Activated CD4-positive, alpha-beta T cell treated with anti-CD3 and anti-CD28 coated beads for 36 hours (primary cell): ENCODE measurements at regions not wholly inside any gene's neighbourhood (a gene's known extent, or its start where the extent isn't known, plus 50 kb on each side); places are given as distances from the start of the nearest gene placed in this dataset.

ENCODE experiments used
- ATAC-seq: fragments of 200-7000 bp; cut with Tn5 transposase; one replicate; pipeline ENCODE4 v1.10.0; 2021; ENCODE audit warnings: mild to moderate bottlenecking, moderate library complexity
- CTCF ChIA-PET: fragments of 350-600 bp; sonication (Branson Sonifier 250); formaldehyde crosslinking; loops from one replicate; lab custom pipeline; 2021; ENCODE audit warnings: antibody characterized with exemption; lab: Charles Lee
- POLR2A ChIA-PET: fragments of 350-600 bp; sonication (Branson Sonifier 250); formaldehyde crosslinking; loops from one replicate; lab custom pipeline; 2021; ENCODE audit warnings: antibody characterized with exemption, inconsistent platforms; lab: Charles Lee
- DNase-seq: peaks from one replicate; pipeline ENCODE4 v3.0.0-alpha.2; 2020
- H3K27ac Mint-ChIP-seq: one replicate; pipeline ENCODE4 v1.8.0; 2021; ENCODE audit warnings: mixed read lengths
- H3K27me3 Mint-ChIP-seq: one replicate; pipeline ENCODE4 v1.8.0; 2021; ENCODE audit warnings: mixed read lengths
- H3K36me3 Mint-ChIP-seq: one replicate; pipeline ENCODE4 v1.8.0; 2021; ENCODE audit warnings: low read depth, mixed read lengths
- H3K4me1 Mint-ChIP-seq: one replicate; pipeline ENCODE4 v1.8.0; 2021; ENCODE audit warnings: mixed read lengths
- H3K4me3 Mint-ChIP-seq: one replicate; pipeline ENCODE4 v1.8.0; 2021; ENCODE audit warnings: mild to moderate bottlenecking, moderate library complexity, mixed read lengths
- H3K9me3 Mint-ChIP-seq: one replicate; pipeline ENCODE4 v1.8.0; 2021; ENCODE audit warnings: low read depth, mixed read lengths
- intact Hi-C, 2 experiments: fragments of 100-400 bp; cut with DNase I in 1 of 2; cut with micrococcal nuclease in 1 of 2; formaldehyde crosslinking; loops; one replicate each; pipeline versions ENCODE4 v1.14.2 to v1.15.1; 2022 to 2024; cut with DNase I, micrococcal nuclease

DNA sequence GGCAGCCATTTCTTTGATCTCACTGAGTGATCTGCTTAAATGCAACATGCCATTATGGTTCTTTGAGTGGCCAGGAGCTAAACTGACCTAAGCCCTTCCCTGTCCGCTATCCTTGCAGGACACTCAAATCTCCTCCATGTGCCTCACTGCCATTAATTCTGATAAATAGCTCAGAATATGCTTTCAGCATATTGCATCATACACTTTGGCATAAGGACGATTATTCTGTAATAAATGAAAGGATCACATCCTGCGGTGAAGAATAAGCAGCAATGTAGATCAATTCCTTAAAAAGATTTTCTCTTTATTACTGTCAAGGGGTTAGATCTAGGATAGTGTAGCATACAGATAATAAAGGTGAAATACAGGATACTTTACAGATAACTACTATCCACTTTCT, 231.8 kb upstream of the CTBP2 start:
- no peaks in the 10 kb centered on the region for H3K4me1 Mint-ChIP-seq
- H3K36me3 Mint-ChIP-seq = no peaks in the 10 kb centered on the region
- no peak overlapping the region for H3K4me3 Mint-ChIP-seq
- ChIA-PET POLR2A (no interaction called here), CTCF (no interaction called here)
- intact Hi-C loops = no loop called here
- H3K27ac Mint-ChIP-seq = no peak overlapping the region
- DNase-seq (no peak), ATAC-seq (no peak)
- peaks cover 7% of the 10 kb centered on the region for H3K27me3 Mint-ChIP-seq
- peaks cover 7% of the 10 kb centered on the region for H3K9me3 Mint-ChIP-seq

DNA sequence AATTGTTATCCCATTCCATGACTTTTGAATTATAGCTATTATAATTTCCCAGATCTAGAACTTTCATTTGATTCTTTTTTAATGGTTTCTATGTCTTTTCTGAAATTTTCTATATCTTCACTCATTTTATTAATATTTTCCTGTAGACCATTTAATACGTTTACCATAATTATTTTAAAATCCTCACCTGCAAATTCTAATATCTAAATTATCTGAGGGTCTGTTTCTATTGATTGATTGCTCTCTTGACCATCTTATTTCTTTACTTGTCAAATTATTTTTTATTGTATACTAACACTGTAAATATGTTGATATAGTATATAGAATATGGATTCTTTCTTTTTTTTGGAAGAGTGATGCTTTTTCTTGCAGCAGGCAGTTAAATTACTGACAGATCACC, 229.3 kb upstream of the CTBP2 start:
- no peak for ATAC-seq

GRCh38 chr10:125379592-125379991, 219.2 kb upstream of the CTBP2 start:
- H3K9me3 Mint-ChIP-seq = peaks cover 18% of the 10 kb centered on the region
- ChIA-PET POLR2A (no interaction called here), CTCF (no interaction called here)
- peaks cover 2% of the 10 kb centered on the region for H3K27me3 Mint-ChIP-seq
- H3K36me3 Mint-ChIP-seq = no peaks in the 10 kb centered on the region
- no peak overlapping the region for H3K27ac Mint-ChIP-seq
- ATAC-seq (no peak), DNase-seq (no peak)
- intact Hi-C loops = no loop called here
- no peak overlapping the region for H3K4me3 Mint-ChIP-seq
- no peaks in the 10 kb centered on the region for H3K4me1 Mint-ChIP-seq

More for the DNA sequence above, 229.3 kb upstream of the CTBP2 start:
- Mint-ChIP-seq H3K9me3 (peaks cover 7% of the 10 kb centered on the region), H3K27me3 (peaks cover 7% of the 10 kb centered on the region), H3K4me1 (no peaks in the 10 kb centered on the region), H3K36me3 (no peaks in the 10 kb centered on the region), H3K4me3 (no peak overlapping the region), H3K27ac (no peak overlapping the region)
- intact Hi-C loops = no loop called here
- DNase-seq = no peak
- CTCF ChIA-PET = no interaction called here
- POLR2A ChIA-PET = interaction anchor here (0.7 kb wide), 1 partner anchor 199 kb away, joined by 3 read pairs; no protein-coding TSS in a partner anchor

DNA sequence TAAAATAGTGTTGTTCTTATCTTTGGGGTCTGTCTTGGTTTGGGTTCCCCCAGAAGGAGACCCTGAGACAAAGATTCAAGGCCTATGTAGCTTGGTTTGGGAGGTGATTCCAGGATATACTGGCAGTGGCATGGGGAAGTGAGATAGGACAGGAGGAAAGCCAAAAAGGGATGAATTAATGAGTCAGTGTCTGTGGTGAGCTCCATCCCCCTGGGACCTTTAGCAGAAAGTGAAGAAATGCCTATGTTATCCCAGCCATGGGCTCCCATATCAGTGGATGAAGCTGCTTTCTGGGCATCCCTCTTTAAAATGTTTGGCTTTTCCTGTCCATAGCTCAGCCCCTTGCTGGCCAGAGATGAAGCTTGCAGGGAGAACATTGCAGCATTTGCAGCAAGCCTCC, 217.0 kb upstream of the CTBP2 start:
- no peak for ATAC-seq
- Mint-ChIP-seq H3K27ac (no peak overlapping the region), H3K9me3 (peaks cover 15% of the 10 kb centered on the region), H3K4me3 (no peak overlapping the region), H3K27me3 (peaks cover 2% of the 10 kb centered on the region), H3K4me1 (no peaks in the 10 kb centered on the region), H3K36me3 (no peaks in the 10 kb centered on the region)
- ChIA-PET POLR2A (no interaction called here), CTCF (interaction anchor here (0.6 kb wide), 2 partner anchors 110 to 279 kb away, joined by 3 to 6 read pairs; no protein-coding TSS in a partner anchor)
- DNase-seq = no peak
- intact Hi-C loops = no loop called here

DNA sequence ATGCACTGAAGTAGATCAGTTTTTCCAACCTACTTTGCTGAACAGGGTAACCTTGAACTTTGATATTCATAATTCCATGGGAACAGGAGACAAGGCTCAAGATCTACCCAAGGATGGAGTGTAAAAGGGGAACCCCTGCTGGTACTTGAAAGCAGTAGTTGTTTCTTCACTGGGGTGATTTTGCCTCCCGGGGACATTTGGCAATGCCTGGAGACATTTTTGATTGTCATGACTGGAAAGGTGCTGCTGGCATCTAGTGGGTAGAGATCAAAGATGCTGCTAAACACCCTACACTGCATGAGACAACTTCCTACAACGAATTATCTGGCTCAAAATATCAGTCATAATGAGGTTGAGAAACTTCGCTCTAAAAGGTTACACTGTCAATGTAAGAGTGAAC, 214.8 kb upstream of the CTBP2 start:
- DNase-seq = no peak
- POLR2A ChIA-PET = no interaction called here
- no peak for ATAC-seq
- no peaks in the 10 kb centered on the region for H3K4me1 Mint-ChIP-seq
- no peak overlapping the region for H3K27ac Mint-ChIP-seq
- H3K27me3 Mint-ChIP-seq = no peaks in the 10 kb centered on the region
- H3K9me3 Mint-ChIP-seq = peaks cover 7% of the 10 kb centered on the region
- H3K4me3 Mint-ChIP-seq = no peak overlapping the region
- CTCF ChIA-PET = no interaction called here
- H3K36me3 Mint-ChIP-seq = no peaks in the 10 kb centered on the region
- intact Hi-C loops = no loop called here

- no peak overlapping the region for H3K27ac Mint-ChIP-seq
- DNase-seq (no peak), ATAC-seq (no peak)
- H3K36me3 Mint-ChIP-seq = no peaks in the 10 kb centered on the region
- POLR2A ChIA-PET = no interaction called here
- peaks cover 3% of the 10 kb centered on the region for H3K9me3 Mint-ChIP-seq
- no peak overlapping the region for H3K4me3 Mint-ChIP-seq
- no peaks in the 10 kb centered on the region for H3K27me3 Mint-ChIP-seq
- intact Hi-C loops = no loop called here
- CTCF ChIA-PET = no interaction called here
- no peaks in the 10 kb centered on the region for H3K4me1 Mint-ChIP-seq
Measured at GRCh38 chr10:125373546-125373945, 213.2 kb upstream of the CTBP2 start.

- no peaks in the 10 kb centered on the region for H3K9me3 Mint-ChIP-seq
- no peaks in the 10 kb centered on the region for H3K4me1 Mint-ChIP-seq
- DNase-seq = peak; percentile 7
- H3K36me3 Mint-ChIP-seq = no peaks in the 10 kb centered on the region
- ChIA-PET POLR2A (interaction anchor here (0.6 kb wide), 1 partner anchor 13 kb away, joined by 3 read pairs; no protein-coding TSS in a partner anchor), CTCF (interaction anchor here (0.5 kb wide), 1 partner anchor 124 kb away, joined by 4 read pairs; no protein-coding TSS in a partner anchor)
- H3K27ac Mint-ChIP-seq = no peak overlapping the region
- no peak for ATAC-seq
- no peaks in the 10 kb centered on the region for H3K27me3 Mint-ChIP-seq
- no peak overlapping the region for H3K4me3 Mint-ChIP-seq
- intact Hi-C loops = no loop called here
Measured at GRCh38 chr10:125370578-125370977, 210.2 kb upstream of the CTBP2 start.

DNA sequence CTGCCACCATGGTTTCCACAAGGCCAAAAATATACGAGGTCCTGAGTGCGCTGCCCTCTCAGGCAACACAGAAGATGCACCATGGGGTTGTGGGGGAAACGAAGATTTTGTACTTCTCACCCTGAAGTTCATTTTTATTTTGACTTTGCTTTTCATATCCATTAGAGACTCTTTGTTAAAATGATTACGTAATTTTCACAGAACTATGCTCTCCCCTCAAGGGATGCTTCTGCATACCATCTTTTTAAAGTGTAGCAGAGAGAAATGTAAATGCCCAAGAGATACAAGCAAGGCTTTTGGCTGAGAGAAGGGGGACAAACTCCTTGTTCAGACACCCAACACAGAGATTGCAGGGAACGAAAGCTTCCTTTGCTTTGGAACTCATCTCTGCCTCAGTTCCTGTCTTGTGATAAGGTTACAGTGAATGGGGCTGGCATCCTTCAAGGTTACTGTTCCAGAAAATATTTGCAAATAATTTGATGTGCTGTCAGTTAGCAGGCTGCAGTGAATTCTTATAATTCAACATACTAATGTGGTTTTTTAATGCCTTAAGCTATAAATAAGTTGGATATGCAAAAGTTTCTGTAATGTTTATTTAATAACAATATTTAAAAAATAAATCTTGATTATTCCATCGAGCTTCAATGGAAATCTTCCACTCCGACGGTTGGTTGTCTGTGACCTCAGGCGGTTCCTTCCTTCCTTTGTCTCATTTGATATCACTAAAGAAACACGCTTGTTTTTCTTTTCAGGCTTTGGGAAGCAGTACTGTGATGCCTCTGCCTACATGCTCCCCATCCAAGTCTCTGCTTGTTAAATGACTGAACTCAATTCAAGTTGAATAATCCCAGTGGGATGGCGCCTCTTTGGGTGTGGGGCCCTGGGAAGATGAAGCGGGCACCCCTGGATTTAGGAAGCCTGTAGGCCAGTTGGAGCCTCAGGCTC, 209.3 kb upstream of the CTBP2 start:
- no peak for ATAC-seq
- Mint-ChIP-seq H3K27ac (no peak overlapping the region), H3K36me3 (no peaks in the 10 kb centered on the region), H3K9me3 (peaks cover 6% of the 10 kb centered on the region), H3K4me1 (no peaks in the 10 kb centered on the region), H3K27me3 (no peaks in the 10 kb centered on the region), H3K4me3 (no peak overlapping the region)
- ChIA-PET POLR2A (no interaction called here), CTCF (interaction anchor here (0.5 kb wide), 1 partner anchor 125 kb away, joined by 4 read pairs; no protein-coding TSS in a partner anchor)
- no peak for DNase-seq
- intact Hi-C loops = no loop called here

DNA sequence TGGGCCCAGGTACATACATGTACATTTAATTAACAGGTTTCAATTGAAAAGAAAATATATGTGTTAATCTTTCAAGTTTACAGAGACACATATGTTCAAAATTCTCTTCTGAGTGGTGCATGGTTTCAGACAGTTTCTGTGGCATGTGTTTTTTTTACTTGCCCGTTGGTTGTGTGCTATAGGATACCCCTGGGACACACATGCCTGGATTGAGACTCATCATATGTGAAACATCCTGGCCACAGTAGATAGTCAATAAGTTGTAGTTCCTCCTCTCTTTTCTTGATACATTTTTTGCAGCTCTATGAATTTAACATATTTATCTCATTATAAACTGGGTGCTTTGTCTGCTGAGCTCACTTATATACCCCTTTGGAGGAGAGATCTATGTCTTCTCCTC, 207.8 kb upstream of the CTBP2 start:
- H3K4me1 Mint-ChIP-seq = no peaks in the 10 kb centered on the region
- no peak overlapping the region for H3K27ac Mint-ChIP-seq
- intact Hi-C loops = no loop called here
- H3K9me3 Mint-ChIP-seq = peaks cover 6% of the 10 kb centered on the region
- ChIA-PET POLR2A (no interaction called here), CTCF (no interaction called here)
- DNase-seq = no peak
- no peaks in the 10 kb centered on the region for H3K36me3 Mint-ChIP-seq
- no peak for ATAC-seq
- H3K27me3 Mint-ChIP-seq = no peaks in the 10 kb centered on the region
- H3K4me3 Mint-ChIP-seq = no peak overlapping the region

- intact Hi-C loops = no loop called here
- Mint-ChIP-seq H3K4me1 (no peaks in the 10 kb centered on the region), H3K9me3 (peaks cover 10% of the 10 kb centered on the region), H3K27ac (no peak overlapping the region), H3K4me3 (no peak overlapping the region), H3K27me3 (peaks cover 2% of the 10 kb centered on the region), H3K36me3 (no peaks in the 10 kb centered on the region)
- DNase-seq (no peak), ATAC-seq (no peak)
- ChIA-PET CTCF (no interaction called here), POLR2A (no interaction called here)
Measured at GRCh38 chr10:125363791-125364190, 203.4 kb upstream of the CTBP2 start.

DNA sequence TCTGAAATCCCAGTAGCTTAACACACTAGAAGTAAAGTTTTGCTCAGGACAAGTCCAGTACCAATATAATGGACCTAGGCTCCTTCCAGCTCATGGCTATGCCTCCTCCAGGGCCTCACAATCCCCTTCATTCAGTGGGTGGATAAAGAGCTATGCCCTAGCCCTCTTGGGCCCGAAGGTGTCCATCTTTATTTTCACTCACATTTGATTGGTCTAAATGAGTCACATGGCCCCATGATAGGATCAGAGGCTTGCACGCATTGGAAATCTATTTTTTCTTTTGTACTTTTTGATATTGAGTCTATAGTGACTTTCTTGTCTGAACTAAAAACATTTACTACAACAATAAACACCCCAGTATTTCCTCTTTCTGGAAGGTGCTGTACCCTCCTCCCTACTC, 202.6 kb upstream of the CTBP2 start:
- CTCF ChIA-PET = no interaction called here
- intact Hi-C loops = no loop called here
- no peaks in the 10 kb centered on the region for H3K4me1 Mint-ChIP-seq

GRCh38 chr10:125359401-125359800, 199.0 kb upstream of the CTBP2 start:
- DNase-seq (no peak), ATAC-seq (no peak)
- ChIA-PET CTCF (interaction anchor here (0.8 kb wide), 1 partner anchor 37 kb away, joined by 6 read pairs; no protein-coding TSS in a partner anchor), POLR2A (no interaction called here)
- intact Hi-C loops = no loop called here
- Mint-ChIP-seq H3K27me3 (peaks cover 4% of the 10 kb centered on the region), H3K4me1 (no peaks in the 10 kb centered on the region), H3K4me3 (no peak overlapping the region), H3K36me3 (no peaks in the 10 kb centered on the region), H3K9me3 (peaks cover 4% of the 10 kb centered on the region), H3K27ac (no peak overlapping the region)

More for the DNA sequence above, 202.6 kb upstream of the CTBP2 start:
- no peak overlapping the region for H3K4me3 Mint-ChIP-seq
- ATAC-seq (no peak), DNase-seq (no peak)
- peaks cover 2% of the 10 kb centered on the region for H3K27me3 Mint-ChIP-seq
- peaks cover 10% of the 10 kb centered on the region for H3K9me3 Mint-ChIP-seq
- POLR2A ChIA-PET = no interaction called here
- no peaks in the 10 kb centered on the region for H3K36me3 Mint-ChIP-seq
- no peak overlapping the region for H3K27ac Mint-ChIP-seq
